B cell (primary cell): ENCODE measurements at regions not wholly inside any gene's neighbourhood (a gene's known extent, or its start where the extent isn't known, plus 50 kb on each side); places are given as distances from the start of the nearest gene placed in this dataset.

Experiments used
- ATAC-seq: fragments of 200-7000 bp; cut with Tn5 transposase; one replicate; pipeline ENCODE4 v1.10.0; 2021; ENCODE audit warnings: low read depth, mild to moderate bottlenecking, moderate number of reproducible peaks, moderate library complexity
- CTCF ChIA-PET: fragments of 350-600 bp; sonication (Branson Sonifier 250); formaldehyde crosslinking; loops from one replicate; lab custom pipeline; 2021; ENCODE audit warnings: antibody characterized with exemption, inconsistent platforms; lab: Charles Lee
- POLR2A ChIA-PET: fragments of 350-600 bp; sonication (Branson Sonifier 250); formaldehyde crosslinking; loops from one replicate; lab custom pipeline; 2021; ENCODE audit warnings: antibody characterized with exemption; lab: Charles Lee
- DNase-seq: peaks from one replicate; pipeline ENCODE4 v3.0.0; 2013
- H2AFZ ChIP-seq: 2 replicates; pipeline ENCODE4 v1.6.1; 2012; ENCODE audit warnings: mild to moderate bottlenecking, low read depth, low read length; ENCODE audit not compliant: insufficient read depth, poor library complexity, severe bottlenecking
- H3K27ac ChIP-seq, 2 donors: 1 replicate in 1 of 2; 2 replicates in 1 of 2; pipeline ENCODE4 v1.5.1; 2012 to 2013; ENCODE audit warnings: low read length in 2 of 2, mild to moderate bottlenecking in 2 of 2, moderate library complexity in 1 of 2
- H3K27me3 ChIP-seq, 4 experiments: fragments of 200-600 bp in 1 of 4; sonication (generic) in 1 of 4; replicated peaks in 1 of 4; 1 replicate in 2 of 4; 2 replicates in 2 of 4; pipeline versions ENCODE4 v1.6.1 to v1.7.0; 2013 to 2016; ENCODE audit warnings: low read length in 3 of 4, mild to moderate bottlenecking in 2 of 4, mixed read lengths in 1 of 4, moderate library complexity in 1 of 4; ENCODE audit not compliant: insufficient read depth in 4 of 4, control insufficient read depth in 3 of 4; ENCODE audit errors: control extremely low read depth in 1 of 4
- H3K36me3 ChIP-seq, 2 experiments: replicated peaks in 1 of 2; 1 replicate in 1 of 2; 2 replicates in 1 of 2; pipeline versions ENCODE4 v1.6.1 to v1.7.1; 2013; ENCODE audit warnings: low read length in 1 of 2; ENCODE audit not compliant: insufficient read depth in 2 of 2, control insufficient read depth in 1 of 2; ENCODE audit errors: control extremely low read depth in 1 of 2, extremely low read depth in 1 of 2
- H3K4me1 ChIP-seq, 2 donors: fragments of 200-600 bp in 1 of 2; sonication (generic) in 1 of 2; 1 replicate in 1 of 2; 2 replicates in 1 of 2; pipeline versions ENCODE4 v1.5.1 to v1.6.1; 2013 to 2017; ENCODE audit warnings: low read length in 2 of 2; ENCODE audit not compliant: control insufficient read depth in 2 of 2, insufficient read depth in 2 of 2
- H3K4me2 ChIP-seq: replicated peaks from 2 replicates; pipeline ENCODE3; 2012; ENCODE audit warnings: mild to moderate bottlenecking, low read depth, low read length; ENCODE audit not compliant: poor library complexity, severe bottlenecking
- H3K4me3 ChIP-seq, 5 experiments: fragments of 200-600 bp in 1 of 5; sonication (generic) in 1 of 5; 1 replicate in 3 of 5; 2 replicates in 2 of 5; pipeline versions ENCODE4 v1.5.1 to v1.7.0; 2011 to 2016; ENCODE audit warnings: low read length in 4 of 5, mild to moderate bottlenecking in 4 of 5, low read depth in 2 of 5, control low read depth in 1 of 5, moderate library complexity in 1 of 5; ENCODE audit not compliant: insufficient read depth in 1 of 5; ENCODE audit errors: control extremely low read depth in 1 of 5, extremely low read depth in 1 of 5
- H3K79me2 ChIP-seq: fragments of 200-600 bp; sonication (generic); one replicate; pipeline ENCODE4 v1.6.0; 2016; ENCODE audit warnings: low read length; ENCODE audit not compliant: control insufficient read depth, insufficient read depth
- H3K9ac ChIP-seq: fragments of 200-600 bp; sonication (generic); 2 replicates; pipeline ENCODE4 v1.6.1; 2017; ENCODE audit warnings: mild to moderate bottlenecking, low read length, moderate library complexity
- H3K9me3 ChIP-seq, 3 donors: one replicate each; pipeline versions ENCODE4 v1.6.1 to v1.7.1; 2013; ENCODE audit warnings: low read length in 2 of 3; ENCODE audit not compliant: control insufficient read depth in 2 of 3, insufficient read depth in 1 of 3; ENCODE audit errors: control extremely low read depth in 1 of 3
- H4K20me1 ChIP-seq: 2 replicates; pipeline ENCODE4 v1.6.0; 2012; ENCODE audit warnings: mild to moderate bottlenecking, low read length; ENCODE audit not compliant: insufficient read depth, control insufficient read depth, poor library complexity, severe bottlenecking
- H3K27ac Mint-ChIP-seq: one replicate; pipeline ENCODE4 v1.8.0; 2021; ENCODE audit warnings: mixed read lengths
- H3K27me3 Mint-ChIP-seq: one replicate; pipeline ENCODE4 v1.8.0; 2021; ENCODE audit warnings: mixed read lengths
- H3K4me1 Mint-ChIP-seq: one replicate; pipeline ENCODE4 v1.8.0; 2021; ENCODE audit warnings: mixed read lengths
- H3K4me3 Mint-ChIP-seq: one replicate; pipeline ENCODE4 v1.8.0; 2021; ENCODE audit warnings: mixed read lengths
- H3K9me3 Mint-ChIP-seq: one replicate; pipeline ENCODE4 v1.8.0; 2022; ENCODE audit warnings: mixed read lengths; ENCODE audit not compliant: insufficient read depth
- CTCF ChIP-seq: fragments of 200-600 bp; IDR thresholded peaks from one replicate; pipeline ENCODE4 v1.8.0; 2022; ENCODE audit warnings: antibody characterized with exemption, mild to moderate bottlenecking
- EZH2 ChIP-seq: IDR thresholded peaks from 2 replicates; pipeline ENCODE4 v1.6.1; 2012; ENCODE audit warnings: borderline replicate concordance, low read depth, mild to moderate bottlenecking, moderate library complexity, low read length; ENCODE audit not compliant: insufficient read depth, poor library complexity, severe bottlenecking
- WGBS: methylation state at CpG from one replicate; pipeline ENCODE4 v1.1.5; 2013; ENCODE audit warnings: missing lambda C conversion rate; ENCODE audit not compliant: insufficient coverage; 5-methylcytosine and 5-hydroxymethylcytosine counted together
- intact Hi-C: fragments of 100-400 bp; cut with micrococcal nuclease; formaldehyde crosslinking; loops from one replicate; pipeline ENCODE4 v1.10.0; 2022

DNA sequence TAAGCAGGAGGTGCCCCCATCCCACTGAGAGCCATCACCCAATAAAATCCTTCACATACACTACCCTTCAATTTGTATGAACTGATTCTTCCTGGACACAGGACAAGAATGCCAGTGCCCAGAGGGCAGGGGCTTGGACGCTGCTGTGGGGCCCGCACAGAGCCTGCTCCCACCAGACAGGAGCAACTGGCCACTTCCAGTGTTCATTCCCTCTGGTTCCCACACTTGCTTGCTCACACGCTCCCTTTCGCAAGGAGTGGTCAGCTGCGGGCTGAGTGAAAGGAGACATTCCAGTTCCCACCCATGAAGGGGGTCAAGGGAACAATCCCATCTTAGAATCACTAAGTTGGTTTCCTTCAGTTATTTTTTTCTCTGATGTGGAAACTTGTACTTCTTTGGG, 314.5 kb upstream of the ACO1 start:
- no peaks in the 10 kb centered on the region for H3K36me3 ChIP-seq
- WGBS = 95% methylated on average over 2 of the region's 5 CpGs
- intact Hi-C loops = no loop called here
- H4K20me1 ChIP-seq = no peaks in the 10 kb centered on the region
- ATAC-seq (no peak), DNase-seq (no peak)
- H3K27ac Mint-ChIP-seq = no peak overlapping the region
- H3K9ac ChIP-seq = no peak overlapping the region
- TF ChIP-seq EZH2 = no peak
- no peaks in the 10 kb centered on the region for H3K4me1 ChIP-seq
- H3K9me3 ChIP-seq = no peaks in the 10 kb centered on the region
- CTCF ChIA-PET = no interaction called here
- H3K4me1 Mint-ChIP-seq = no peaks in the 10 kb centered on the region
- no peaks in the 10 kb centered on the region for H3K27me3 Mint-ChIP-seq
- H2AFZ ChIP-seq = no peak overlapping the region
- no peak overlapping the region for H3K27ac ChIP-seq
- H3K4me2 ChIP-seq = no peak overlapping the region
- H3K9me3 Mint-ChIP-seq = peaks cover 4% of the 10 kb centered on the region
- H3K4me3 Mint-ChIP-seq = no peak overlapping the region
- H3K79me2 ChIP-seq = no peaks in the 10 kb centered on the region
- H3K4me3 ChIP-seq = no peak overlapping the region
- H3K27me3 ChIP-seq = no peaks in the 10 kb centered on the region
- POLR2A ChIA-PET = no interaction called here

- TF ChIP-seq CTCF (no peak), EZH2 (no peak)
- intact Hi-C loops = no loop called here
- Histone ChIP-seq H3K27me3 (no peaks in the 10 kb centered on the region), H3K9ac (no peak overlapping the region), H2AFZ (no peak overlapping the region), H3K79me2 (no peaks in the 10 kb centered on the region), H3K36me3 (no peaks in the 10 kb centered on the region), H3K9me3 (no peaks in the 10 kb centered on the region), H3K27ac (no peak overlapping the region), H3K4me3 (no peak overlapping the region), H3K4me2 (no peak overlapping the region), H4K20me1 (no peaks in the 10 kb centered on the region), H3K4me1 (no peaks in the 10 kb centered on the region)
- Mint-ChIP-seq H3K27ac (no peak overlapping the region), H3K4me1 (no peaks in the 10 kb centered on the region), H3K27me3 (no peaks in the 10 kb centered on the region), H3K9me3 (peaks cover 5% of the 10 kb centered on the region), H3K4me3 (no peak overlapping the region)
- ChIA-PET POLR2A (no interaction called here), CTCF (no interaction called here)
- WGBS = no CpG with 5 or more reads among the region's 2 CpGs
- no peak for DNase-seq
- ATAC-seq = no peak
Measured at GRCh38 chr9:32072570-32072969, 311.9 kb upstream of the ACO1 start.
